ENCODE measurements at regions not wholly inside any gene's neighbourhood (a gene's known extent, or its start where the extent isn't known, plus 50 kb on each side); places are given as distances from the start of the nearest gene placed in this dataset.

DNA sequence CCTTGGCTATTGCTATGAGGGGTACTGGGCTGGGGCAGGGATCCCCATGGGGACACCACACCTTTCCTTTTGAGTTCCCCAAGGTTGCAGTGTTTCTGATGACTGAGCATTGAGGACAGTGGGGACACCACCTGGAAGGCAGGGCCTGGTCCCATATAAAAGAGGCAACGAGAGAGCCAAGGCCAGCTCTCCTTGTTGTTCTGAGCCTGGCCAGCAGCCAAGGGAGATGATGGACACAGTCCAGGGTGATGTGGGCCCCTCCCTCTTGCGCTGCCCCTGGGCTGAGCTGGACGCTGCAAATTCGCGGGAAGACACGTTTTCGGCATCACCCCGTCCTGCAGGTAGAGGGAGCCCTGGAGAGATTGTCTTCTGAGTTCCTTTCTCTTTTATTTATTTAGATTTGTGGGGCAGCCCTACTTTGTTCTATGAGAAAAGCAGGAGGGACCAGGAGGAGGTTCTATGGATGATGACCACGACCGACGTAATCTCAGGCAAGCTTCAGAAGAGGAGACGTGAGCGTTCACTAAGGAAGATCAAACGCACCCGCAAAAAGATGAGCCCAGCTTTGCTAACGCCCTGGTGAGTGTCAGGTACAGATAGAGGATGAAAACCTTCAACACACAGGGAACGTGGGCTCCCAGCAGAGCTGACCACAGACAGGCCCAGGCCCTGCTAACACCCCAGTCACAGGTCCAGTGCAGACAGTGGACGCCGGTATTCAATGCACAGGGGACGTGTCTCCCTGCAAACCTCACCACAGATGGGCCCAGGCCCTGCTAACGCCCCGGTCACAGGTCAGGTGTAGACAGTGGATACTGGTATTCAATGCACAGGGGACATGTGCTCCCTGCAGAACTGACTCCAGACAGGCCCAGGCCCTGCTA is 97.4 kb downstream of the SHOX start:
- no peak for DNase-seq

DNA sequence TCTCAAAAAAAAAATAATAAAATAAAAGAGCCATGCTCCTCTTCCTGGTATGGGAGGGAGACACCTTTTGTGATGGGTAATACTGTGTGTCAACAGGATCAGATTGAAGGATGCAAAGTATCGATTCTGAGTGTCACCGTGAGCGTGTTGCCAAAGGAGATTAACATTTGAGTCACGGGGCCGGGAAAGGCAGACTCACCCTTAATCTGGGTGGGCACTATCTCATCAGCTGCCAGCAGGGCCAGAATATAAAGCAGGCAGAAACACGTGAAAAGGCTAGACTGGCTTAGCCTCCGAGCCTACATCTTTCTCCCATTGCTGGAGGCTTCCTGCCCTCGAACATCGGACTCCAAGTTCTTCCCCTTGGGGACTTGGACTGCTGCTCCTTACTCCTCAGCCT is 95.4 kb downstream of the SHOX start:
- no peak for DNase-seq

DNA sequence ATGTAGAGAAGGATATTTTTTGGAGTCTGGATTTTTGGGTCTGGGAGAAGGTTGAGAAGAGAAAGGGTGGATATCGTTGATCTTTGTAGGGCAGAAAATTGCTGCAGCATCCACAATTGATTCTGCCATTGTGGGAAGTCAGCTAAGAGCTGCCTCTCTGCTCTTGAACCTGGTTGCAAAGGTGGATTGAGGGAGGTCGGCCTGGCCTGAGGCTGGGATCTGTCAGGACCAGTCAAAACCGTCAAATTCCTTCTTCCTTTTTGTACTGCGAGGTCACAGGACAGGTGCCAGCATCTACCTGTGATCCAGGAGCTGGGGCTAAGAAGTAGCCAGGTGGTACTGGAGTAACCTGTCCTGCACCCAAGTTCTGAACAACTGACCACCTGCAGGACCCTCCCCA is 93.7 kb downstream of the SHOX start:
- DNase-seq: no peak

DNA sequence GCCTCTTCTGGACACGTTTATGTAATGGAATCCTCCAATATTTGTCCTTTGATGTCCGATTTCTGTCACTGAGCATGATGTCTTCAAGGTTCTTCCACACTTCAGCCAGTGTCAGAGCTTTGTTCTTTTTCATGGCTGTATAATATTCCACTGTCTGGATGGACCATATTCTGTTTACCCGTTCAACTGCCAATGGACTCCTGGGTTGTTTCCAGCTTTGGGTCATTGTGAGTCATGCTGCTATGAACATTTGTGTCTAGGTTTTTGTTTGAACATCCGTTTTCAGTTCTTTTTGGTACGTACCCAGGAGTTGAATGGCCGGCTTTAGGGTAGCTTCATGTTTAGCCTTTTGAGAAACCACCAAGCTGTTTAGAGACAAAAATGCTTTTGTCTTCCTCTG is 93.2 kb downstream of the SHOX start:
- no peak for DNase-seq

DNA sequence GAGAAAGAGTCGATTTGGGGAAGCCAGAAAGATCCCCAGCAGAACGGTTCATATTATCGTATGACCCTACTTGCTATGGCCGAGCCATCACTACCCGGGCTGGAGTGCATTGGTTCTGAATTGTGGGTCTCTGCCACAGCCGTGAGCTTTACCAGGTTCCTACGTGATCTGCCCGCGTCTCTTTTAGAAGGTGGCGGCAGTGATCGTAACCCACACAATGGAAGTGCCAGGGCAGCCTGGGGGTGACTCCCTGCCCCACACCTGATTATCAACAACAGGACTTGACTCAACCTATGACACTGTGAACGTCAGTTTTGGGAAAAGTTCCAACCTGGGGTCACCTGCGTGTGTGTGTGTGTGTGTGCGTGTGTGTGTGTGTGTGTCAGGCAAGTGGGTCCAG is 90.8 kb downstream of the SHOX start:
- no peak for DNase-seq

DNA sequence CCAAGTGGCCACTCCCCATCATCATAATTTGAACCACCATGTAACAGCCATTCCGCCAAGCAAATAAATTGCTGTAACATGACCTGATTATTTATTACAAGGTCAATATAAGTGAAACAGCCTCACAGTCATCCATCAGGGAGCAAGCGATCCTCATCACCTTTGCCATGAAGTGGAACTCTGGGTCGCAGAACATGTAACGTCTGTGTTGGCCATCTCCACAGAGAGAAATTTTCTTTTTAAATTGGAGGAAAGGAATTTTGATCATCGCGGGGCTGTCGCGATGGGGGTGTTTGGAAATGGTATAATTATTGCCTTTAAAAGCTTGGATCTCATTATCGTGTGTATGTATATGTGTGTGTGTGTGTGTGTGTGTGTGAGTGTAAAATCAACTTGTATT is 90.2 kb downstream of the SHOX start:
- no peak for DNase-seq

GRCh38 chrX:720250-720649 is 89.7 kb downstream of the SHOX start:
- DNase-seq: no peak

GRCh38 chrX:716136-716535 is 85.5 kb downstream of the SHOX start:
- DNase-seq: no peak

DNA sequence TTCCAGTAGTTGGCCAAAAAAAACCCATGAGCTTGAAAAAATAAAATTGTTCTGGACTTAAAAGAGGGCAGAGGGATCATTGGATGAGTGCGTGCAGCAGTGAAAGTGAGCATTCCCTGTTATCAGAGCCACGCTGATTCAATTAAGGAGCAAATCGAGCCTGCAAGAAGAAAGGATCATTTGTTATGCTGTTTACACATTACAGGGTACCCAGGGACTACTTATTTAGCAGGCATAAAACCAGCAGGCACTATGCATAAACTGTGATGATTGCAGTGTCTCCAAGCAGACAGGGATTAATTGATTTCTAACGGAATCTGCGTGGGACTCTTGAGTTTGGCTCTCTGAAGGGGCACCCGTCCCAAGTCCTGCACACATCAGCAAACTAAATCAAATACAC is 83.5 kb downstream of the SHOX start:
- DNase-seq: no peak
